ENCODE measurements at regions not wholly inside any gene's neighbourhood (a gene's known extent, or its start where the extent isn't known, plus 50 kb on each side); places are given as distances from the start of the nearest gene placed in this dataset.
"Not testable (repeated sequence)": the region's sequence is repeated elsewhere in the genome, so short reads cannot be mapped to it uniquely, and the experiment has no call there.

- DNase-seq (ENCODE audit: low read depth): no peak
Measured at GRCh38 chr2:66105066-66105753, 329.7 kb upstream of the MEIS1 start.

GRCh38 chr2:66103581-66103980 is 331.3 kb upstream of the MEIS1 start:
- DNase-seq (ENCODE audit: low read depth): no peak

- no peak for DNase-seq (ENCODE audit: low read depth)
Measured at GRCh38 chr2:66101206-66101605, 333.7 kb upstream of the MEIS1 start.

GRCh38 chr2:66095820-66096345 is 339.0 kb upstream of the MEIS1 start:
- no peak for DNase-seq (ENCODE audit: low read depth)

GRCh38 chr2:66094689-66095088 is 340.2 kb upstream of the MEIS1 start:
- not testable (repeated sequence) for DNase-seq (ENCODE audit: low read depth)

- no peak for DNase-seq (ENCODE audit: low read depth)
Measured at GRCh38 chr2:66093371-66093770, 341.6 kb upstream of the MEIS1 start.

GRCh38 chr2:66084948-66085590 is 349.9 kb upstream of the MEIS1 start:
- no peak for DNase-seq (ENCODE audit: low read depth)

GRCh38 chr2:66082581-66082980 is 352.3 kb upstream of the MEIS1 start:
- no peak for DNase-seq (ENCODE audit: low read depth)

GRCh38 chr2:66080127-66080526 is 354.8 kb upstream of the MEIS1 start:
- no peak for DNase-seq (ENCODE audit: low read depth)

- DNase-seq (ENCODE audit: low read depth): no peak
Measured at GRCh38 chr2:66073172-66073571, 361.8 kb upstream of the MEIS1 start.

GRCh38 chr2:66070721-66071602 is 364.0 kb upstream of the MEIS1 start:
- DNase-seq (ENCODE audit: low read depth): no peak

- no peak for DNase-seq (ENCODE audit: low read depth)
Measured at GRCh38 chr2:66069937-66070720, 364.8 kb upstream of the MEIS1 start.

- no peak for DNase-seq (ENCODE audit: low read depth)
Measured at GRCh38 chr2:66066032-66066431, 368.9 kb upstream of the MEIS1 start.

- DNase-seq (ENCODE audit: low read depth): no peak
Measured at GRCh38 chr2:66059332-66059731, 375.6 kb upstream of the MEIS1 start.

- no peak for DNase-seq (ENCODE audit: low read depth)
Measured at GRCh38 chr2:66058675-66059074, 376.2 kb upstream of the MEIS1 start.

GRCh38 chr2:66057844-66058243 is 377.1 kb upstream of the MEIS1 start:
- DNase-seq (ENCODE audit: low read depth): no peak

- DNase-seq (ENCODE audit: low read depth): no peak
Measured at GRCh38 chr2:66050392-66050791, 384.5 kb upstream of the MEIS1 start.

- no peak for DNase-seq (ENCODE audit: low read depth)
Measured at GRCh38 chr2:66048667-66049066, 386.3 kb upstream of the MEIS1 start.

GRCh38 chr2:66041902-66042657 is 392.8 kb upstream of the MEIS1 start:
- no peak for DNase-seq (ENCODE audit: low read depth)

- no peak for DNase-seq (ENCODE audit: low read depth)
Measured at GRCh38 chr2:66036948-66037347, 398.0 kb upstream of the MEIS1 start.

All from HT1080 (cell line).